ENCODE measurements at regions not wholly inside any gene's neighbourhood (a gene's known extent, or its start where the extent isn't known, plus 50 kb on each side); places are given as distances from the start of the nearest gene placed in this dataset.
A peak's percentile ranks its signal among the peaks of the same experiment; 100 is the strongest.

GRCh38 chr22:23431337-23432072 is 148.6 kb downstream of the IGLL1 start (continued):
- TF ChIP-seq KIAA2018 (CRISPR knock-in tag; IDR thresholded peaks at IDR 0.05; ENCODE audit: borderline replicate concordance) (no peak), ZNF790 (CRISPR knock-in tag; IDR thresholded peaks at IDR 0.05; ENCODE audit: borderline replicate concordance) (no peak), ZBTB43 (CRISPR knock-in tag; conservative IDR thresholded peaks at IDR 0.05) (no peak), ZNF10 (CRISPR knock-in tag; IDR thresholded peaks at IDR 0.05; ENCODE audit: borderline replicate concordance, low read depth) (no peak), ZNF614 (CRISPR knock-in tag; IDR thresholded peaks at IDR 0.05; ENCODE audit: borderline replicate concordance) (0 out of 2 replicates have a peak, but pooled peaks have one; percentile 26), HNF1B (CRISPR knock-in tag; IDR thresholded peaks at IDR 0.05) (no peak), HINFP (CRISPR knock-in tag; IDR thresholded peaks at IDR 0.05; ENCODE audit: low read depth) (no peak), YY1 (IDR thresholded peaks at IDR 0.05; ENCODE audit: insufficient read depth, insufficient replicate concordance, low read depth, low read length) (no peak), ZSCAN9 (CRISPR knock-in tag; IDR thresholded peaks at IDR 0.05; ENCODE audit: borderline replicate concordance) (no peak), NCOA1 (CRISPR knock-in tag; IDR thresholded peaks at IDR 0.05) (no peak), ZBTB7A (CRISPR knock-in tag; IDR thresholded peaks at IDR 0.05) (peak; percentile 61), HNF4A (CRISPR knock-in tag; IDR thresholded peaks at IDR 0.05) (0 out of 2 replicates have a peak, but pooled peaks have one; percentile 13), SUZ12 (IDR thresholded peaks at IDR 0.05; ENCODE audit: low read depth, low read length) (no peak), SNRNP70 (IDR thresholded peaks at IDR 0.05; ENCODE audit: low read depth, low read length) (no peak), ZKSCAN1 (IDR thresholded peaks at IDR 0.05; ENCODE audit: low read length) (no peak)
